Brain microvascular endothelial cell (primary cell): ENCODE measurements at regions not wholly inside any gene's neighbourhood (a gene's known extent, or its start where the extent isn't known, plus 50 kb on each side); places are given as distances from the start of the nearest gene placed in this dataset.

Experiments used
- DNase-seq: peaks from one replicate; pipeline ENCODE4 v3.0.0-alpha.2; 2020
- H3K27ac ChIP-seq: fragments of 250-450 bp; sonication (Bioruptor Pico); 2 replicates; pipeline ENCODE4 v1.5.1; 2020; ENCODE audit warnings: mild to moderate bottlenecking, moderate library complexity
- H3K27me3 ChIP-seq: fragments of 250-450 bp; sonication (Bioruptor Pico); replicated peaks from 2 replicates; pipeline ENCODE4 v1.5.1; 2020; ENCODE audit warnings: mild to moderate bottlenecking
- H3K36me3 ChIP-seq: fragments of 250-450 bp; sonication (Bioruptor Pico); replicated peaks from 2 replicates; pipeline ENCODE4 v1.5.1; 2020; ENCODE audit warnings: mild to moderate bottlenecking
- H3K4me3 ChIP-seq: 2 replicates; pipeline ENCODE4 v1.5.1; 2011; ENCODE audit warnings: low read depth, mild to moderate bottlenecking, control low read depth, low read length, moderate library complexity
- CTCF ChIP-seq: IDR thresholded peaks from 2 replicates; pipeline ENCODE4 v1.5.1; 2011; ENCODE audit warnings: low read depth, mild to moderate bottlenecking, moderate library complexity, low read length, control low read depth, inconsistent platforms; ENCODE audit errors: missing control alignments
- in situ Hi-C: cut with HindIII; loops from 2 replicates; pipeline ENCODE4 v1.10.0; 2017; ENCODE audit warnings: low sequenced_read_pairs, low pct_ligation_motif_present

- no peak for TF ChIP-seq CTCF
- no peak for DNase-seq
- Histone ChIP-seq H3K4me3 (no peak overlapping the region), H3K27me3 (no peaks in the 10 kb centered on the region), H3K36me3 (no peaks in the 10 kb centered on the region), H3K27ac (no peak overlapping the region)
- in situ Hi-C loops = no loop called here
These were observed 114.6 kb upstream of the PLD5 start for GRCh38 chr1:242639104-242639503.

GRCh38 chr1:242634732-242635131 lies 110.2 kb upstream of the PLD5 start:
- Histone ChIP-seq H3K4me3 (no peak overlapping the region), H3K27ac (no peak overlapping the region), H3K27me3 (no peaks in the 10 kb centered on the region), H3K36me3 (no peaks in the 10 kb centered on the region)
- TF ChIP-seq CTCF = no peak
- in situ Hi-C loops = no loop called here
- no peak for DNase-seq

- in situ Hi-C loops = no loop called here
- DNase-seq = no peak
These were observed 104.9 kb upstream of the PLD5 start for GRCh38 chr1:242629396-242629795.

GRCh38 chr1:242623756-242624155 lies 99.3 kb upstream of the PLD5 start:
- no peak overlapping the region for H3K4me3 ChIP-seq
- no peak overlapping the region for H3K27ac ChIP-seq
- DNase-seq = no peak
- TF ChIP-seq CTCF = no peak
- H3K36me3 ChIP-seq = no peaks in the 10 kb centered on the region
- in situ Hi-C loops = no loop called here
- no peaks in the 10 kb centered on the region for H3K27me3 ChIP-seq

More at GRCh38 chr1:242629396-242629795, 104.9 kb upstream of the PLD5 start:
- TF ChIP-seq CTCF = no peak
- no peaks in the 10 kb centered on the region for H3K27me3 ChIP-seq
- H3K27ac ChIP-seq = no peak overlapping the region
- H3K4me3 ChIP-seq = no peak overlapping the region
- no peaks in the 10 kb centered on the region for H3K36me3 ChIP-seq

- no peak for TF ChIP-seq CTCF
- Histone ChIP-seq H3K4me3 (no peak overlapping the region), H3K27me3 (no peaks in the 10 kb centered on the region), H3K36me3 (no peaks in the 10 kb centered on the region), H3K27ac (no peak overlapping the region)
- in situ Hi-C loops = no loop called here
- no peak for DNase-seq
These were observed 98.6 kb upstream of the PLD5 start for GRCh38 chr1:242623119-242623518.

GRCh38 chr1:242613266-242613815 lies 88.8 kb upstream of the PLD5 start:
- TF ChIP-seq CTCF = no peak
- H3K27me3 ChIP-seq = no peaks in the 10 kb centered on the region
- H3K36me3 ChIP-seq = no peaks in the 10 kb centered on the region
- in situ Hi-C loops = no loop called here
- DNase-seq = no peak
- no peak overlapping the region for H3K27ac ChIP-seq
- H3K4me3 ChIP-seq = no peak overlapping the region
